RWPE2 (cell line): ENCODE measurements at regions not wholly inside any gene's neighbourhood (a gene's known extent, or its start where the extent isn't known, plus 50 kb on each side); places are given as distances from the start of the nearest gene placed in this dataset.

ENCODE experiments used
- ATAC-seq: fragments of 200-7000 bp; cut with Tn5 transposase; 3 replicates; pipeline ENCODE4 v1.9.1; 2021; ENCODE audit warnings: low read depth
- DNase-seq: peaks from one replicate; pipeline ENCODE4 v3.0.0-alpha.2; 2020; ENCODE audit warnings: low spot score
- H3K27ac ChIP-seq: fragments of 450-650 bp; 2 replicates; pipeline ENCODE4 v1.5.1; 2017; ENCODE audit warnings: mild to moderate bottlenecking; ENCODE audit not compliant: poor library complexity, severe bottlenecking
- H3K27me3 ChIP-seq: fragments of 250-450 bp; sonication (Bioruptor Pico); 2 replicates; pipeline ENCODE4 v1.5.1; 2021; ENCODE audit warnings: mild to moderate bottlenecking, moderate library complexity; ENCODE audit not compliant: insufficient read depth, poor library complexity, severe bottlenecking
- H3K36me3 ChIP-seq: fragments of 250-450 bp; sonication (Bioruptor Pico); 2 replicates; pipeline ENCODE4 v1.5.1; 2020; ENCODE audit warnings: low read depth, mild to moderate bottlenecking, moderate library complexity
- H3K4me1 ChIP-seq: fragments of 250-450 bp; sonication (Bioruptor Pico); 2 replicates; pipeline ENCODE4 v1.5.1; 2021; ENCODE audit warnings: mild to moderate bottlenecking, moderate library complexity; ENCODE audit not compliant: insufficient read depth, poor library complexity, severe bottlenecking
- H3K4me3 ChIP-seq: fragments of 250-450 bp; sonication (Bioruptor Pico); 2 replicates; pipeline ENCODE4 v1.5.1; 2021; ENCODE audit warnings: mild to moderate bottlenecking, moderate library complexity; ENCODE audit not compliant: severe bottlenecking
- H3K9me3 ChIP-seq: fragments of 250-450 bp; sonication (Bioruptor Pico); 2 replicates; pipeline ENCODE4 v1.5.1; 2021; ENCODE audit warnings: mild to moderate bottlenecking, moderate library complexity; ENCODE audit not compliant: severe bottlenecking
- CTCF ChIP-seq: fragments of 450-650 bp; IDR thresholded peaks from one replicate; pipeline ENCODE4 v1.5.1; 2017; ENCODE audit warnings: mild to moderate bottlenecking, moderate library complexity; ENCODE audit not compliant: poor library complexity, severe bottlenecking

DNA sequence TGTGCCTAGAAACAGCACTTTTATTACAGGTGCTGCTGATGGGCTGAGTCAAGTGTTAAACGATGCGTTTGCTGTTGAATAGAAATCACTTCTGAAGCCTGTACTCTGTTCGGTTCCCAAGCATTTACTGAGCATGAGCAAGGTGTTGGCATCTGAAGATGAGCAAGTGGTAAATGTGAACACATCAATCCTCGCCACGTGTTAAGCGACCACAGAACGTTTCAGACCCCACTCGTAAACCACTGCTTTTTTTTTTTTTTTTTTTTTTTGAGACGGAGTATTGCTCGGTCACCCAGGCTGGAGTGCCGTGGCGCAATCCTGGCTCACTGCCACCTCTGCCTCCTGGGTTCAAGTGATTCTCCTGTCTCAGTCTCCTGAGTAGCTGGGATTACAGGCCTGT lies 241.2 kb downstream of the SETD4 start:
- H3K36me3 ChIP-seq = no peaks in the 10 kb centered on the region
- no peak for DNase-seq
- no peak overlapping the region for H3K4me3 ChIP-seq
- H3K4me1 ChIP-seq = peaks cover 4% of the 10 kb centered on the region
- ATAC-seq = no peak
- H3K9me3 ChIP-seq = no peaks in the 10 kb centered on the region
- H3K27me3 ChIP-seq = no peaks in the 10 kb centered on the region
- TF ChIP-seq CTCF = no peak
- H3K27ac ChIP-seq = no peak overlapping the region

- Histone ChIP-seq H3K27ac (no peak overlapping the region), H3K4me3 (no peak overlapping the region), H3K27me3 (no peaks in the 10 kb centered on the region), H3K9me3 (no peaks in the 10 kb centered on the region), H3K36me3 (no peaks in the 10 kb centered on the region), H3K4me1 (peaks cover 4% of the 10 kb centered on the region)
- DNase-seq = no peak
- ATAC-seq = no peak
- TF ChIP-seq CTCF = no peak
Measured at GRCh38 chr21:35818597-35818996, 241.7 kb downstream of the SETD4 start.

GRCh38 chr21:35814858-35815619 lies 245.3 kb downstream of the SETD4 start:
- Histone ChIP-seq H3K27ac (peak overlapping the region; percentile 4), H3K27me3 (no peaks in the 10 kb centered on the region), H3K4me1 (peaks cover 7% of the 10 kb centered on the region), H3K4me3 (no peak overlapping the region), H3K36me3 (no peaks in the 10 kb centered on the region), H3K9me3 (no peaks in the 10 kb centered on the region)
- ATAC-seq (no peak), DNase-seq (no peak)
- no peak for TF ChIP-seq CTCF

- no peak overlapping the region for H3K27ac ChIP-seq
- H3K36me3 ChIP-seq = no peaks in the 10 kb centered on the region
- H3K4me3 ChIP-seq = no peak overlapping the region
- ATAC-seq (no peak), DNase-seq (no peak)
- no peaks in the 10 kb centered on the region for H3K27me3 ChIP-seq
- no peak for TF ChIP-seq CTCF
- no peaks in the 10 kb centered on the region for H3K9me3 ChIP-seq
- peaks cover 7% of the 10 kb centered on the region for H3K4me1 ChIP-seq
Measured at GRCh38 chr21:35812679-35813078, 247.6 kb downstream of the SETD4 start.

DNA sequence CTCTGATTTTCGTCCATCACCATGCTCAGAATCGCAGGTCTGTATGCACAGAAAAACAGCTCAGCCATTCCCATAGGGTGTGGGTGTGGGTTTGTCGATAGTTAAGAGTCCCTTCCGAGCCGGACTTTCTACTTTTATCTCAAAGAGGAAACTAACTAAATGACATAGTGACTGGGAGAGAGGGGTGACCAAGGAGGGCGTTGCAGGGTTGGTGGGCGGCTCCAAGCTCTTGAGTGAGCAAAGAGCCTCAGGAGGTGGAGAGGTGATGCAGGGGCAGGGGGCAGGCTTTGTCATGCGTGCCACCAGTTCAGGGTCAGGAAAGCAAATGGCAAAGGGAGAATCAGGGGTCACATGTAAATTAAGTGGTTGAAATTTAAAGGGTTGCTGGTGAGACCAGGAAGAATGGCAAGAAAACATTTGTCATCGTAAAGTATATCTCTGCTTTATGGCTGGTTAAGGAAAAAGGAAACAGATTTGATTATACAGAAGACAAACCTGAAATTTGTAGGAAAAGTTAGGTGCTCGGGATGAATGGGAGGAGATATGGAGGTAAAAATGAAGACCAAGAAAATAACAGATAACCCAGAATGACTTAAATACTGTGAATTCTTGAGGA lies 249.0 kb downstream of the SETD4 start:
- H3K27me3 ChIP-seq = no peaks in the 10 kb centered on the region
- TF ChIP-seq CTCF = no peak
- ATAC-seq (no peak), DNase-seq (no peak)
- no peak overlapping the region for H3K4me3 ChIP-seq
- H3K36me3 ChIP-seq = no peaks in the 10 kb centered on the region
- H3K27ac ChIP-seq = no peak overlapping the region
- no peaks in the 10 kb centered on the region for H3K9me3 ChIP-seq
- peaks cover 7% of the 10 kb centered on the region for H3K4me1 ChIP-seq
